KOPT-K1 (cell line): ENCODE measurements at regions not wholly inside any gene's neighbourhood (a gene's known extent, or its start where the extent isn't known, plus 50 kb on each side); places are given as distances from the start of the nearest gene placed in this dataset.
"Not testable (repeated sequence)": the region's sequence is repeated elsewhere in the genome, so short reads cannot be mapped to it uniquely, and the experiment has no call there.

Source experiments
- H3K27ac ChIP-seq: fragments of 200-600 bp; sonication (generic); 2 replicates; pipeline ENCODE4 v1.5.1; 2016; ENCODE audit warnings: antibody characterized with exemption, mild to moderate bottlenecking, low read depth, low read length; ENCODE audit not compliant: poor library complexity, severe bottlenecking
- H3K36me3 ChIP-seq: fragments of 200-600 bp; sonication (generic); 2 replicates; pipeline ENCODE4 v1.5.1; 2017; ENCODE audit warnings: antibody characterized with exemption, mild to moderate bottlenecking, low read length, moderate library complexity; ENCODE audit not compliant: insufficient read depth
- H3K9me3 ChIP-seq: fragments of 200-600 bp; sonication (generic); 2 replicates; pipeline ENCODE4 v1.5.1; 2017; ENCODE audit warnings: antibody characterized with exemption, low read length, mild to moderate bottlenecking; ENCODE audit not compliant: insufficient read depth, poor library complexity, severe bottlenecking

DNA sequence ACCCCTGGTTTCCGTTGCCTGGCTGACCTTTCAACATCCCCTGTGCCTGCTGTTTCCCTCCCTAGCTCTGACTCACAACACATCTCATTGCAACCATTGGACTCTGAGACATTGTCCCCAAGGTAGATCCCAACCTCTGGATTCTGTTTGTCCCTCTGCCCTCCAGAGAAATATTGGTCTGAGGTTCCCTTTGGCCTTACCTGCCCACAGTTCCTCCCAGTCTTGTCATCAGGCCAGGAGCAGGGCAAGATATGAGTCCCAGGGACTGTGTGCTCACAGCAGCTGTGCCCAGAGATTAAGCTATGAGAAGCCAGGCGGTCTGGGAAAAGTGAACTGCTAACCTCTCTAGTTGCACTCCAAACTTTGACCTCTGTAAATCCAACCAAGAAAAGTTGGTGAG lies 168.2 kb upstream of the NR2F2 start:
- H3K9me3 ChIP-seq = no peaks in the 10 kb centered on the region
- H3K27ac ChIP-seq = no peak overlapping the region
- H3K36me3 ChIP-seq = no peaks in the 10 kb centered on the region

DNA sequence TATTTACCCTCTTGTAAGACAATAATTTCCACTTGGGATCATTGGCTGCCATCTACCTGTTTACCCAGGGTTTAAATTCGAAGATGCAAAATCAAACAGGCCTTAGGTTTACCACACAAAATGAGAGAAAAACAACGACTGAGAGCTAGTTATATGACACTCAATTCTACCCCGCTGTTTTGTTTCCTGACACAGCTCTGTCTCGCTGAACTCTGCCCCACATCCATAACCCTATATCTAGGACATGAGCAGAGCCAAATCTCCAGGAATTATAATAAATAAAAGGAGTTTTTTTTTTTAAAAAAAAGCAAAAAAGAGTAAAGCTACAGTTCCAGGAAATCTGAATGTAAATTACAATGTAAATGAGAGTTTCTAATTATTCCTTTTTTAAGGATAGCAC lies 165.4 kb upstream of the NR2F2 start:
- H3K36me3 ChIP-seq = no peaks in the 10 kb centered on the region
- no peaks in the 10 kb centered on the region for H3K9me3 ChIP-seq
- H3K27ac ChIP-seq = no peak overlapping the region

- H3K9me3 ChIP-seq = no peaks in the 10 kb centered on the region
- no peaks in the 10 kb centered on the region for H3K36me3 ChIP-seq
- H3K27ac ChIP-seq = no peak overlapping the region
These were observed 164.7 kb upstream of the NR2F2 start for GRCh38 chr15:96165775-96166174.

GRCh38 chr15:96166223-96167200 lies 164.0 kb upstream of the NR2F2 start:
- Histone ChIP-seq H3K36me3 (no peaks in the 10 kb centered on the region), H3K9me3 (no peaks in the 10 kb centered on the region), H3K27ac (no peak overlapping the region)

- H3K36me3 ChIP-seq, H3K9me3 ChIP-seq, H3K27ac ChIP-seq: not testable (repeated sequence)
These were observed 159.9 kb upstream of the NR2F2 start for GRCh38 chr15:96170616-96170978.

- Histone ChIP-seq H3K9me3 (no peaks in the 10 kb centered on the region), H3K27ac (no peak overlapping the region), H3K36me3 (no peaks in the 10 kb centered on the region)
These were observed 159.3 kb upstream of the NR2F2 start for GRCh38 chr15:96170979-96171739.

DNA sequence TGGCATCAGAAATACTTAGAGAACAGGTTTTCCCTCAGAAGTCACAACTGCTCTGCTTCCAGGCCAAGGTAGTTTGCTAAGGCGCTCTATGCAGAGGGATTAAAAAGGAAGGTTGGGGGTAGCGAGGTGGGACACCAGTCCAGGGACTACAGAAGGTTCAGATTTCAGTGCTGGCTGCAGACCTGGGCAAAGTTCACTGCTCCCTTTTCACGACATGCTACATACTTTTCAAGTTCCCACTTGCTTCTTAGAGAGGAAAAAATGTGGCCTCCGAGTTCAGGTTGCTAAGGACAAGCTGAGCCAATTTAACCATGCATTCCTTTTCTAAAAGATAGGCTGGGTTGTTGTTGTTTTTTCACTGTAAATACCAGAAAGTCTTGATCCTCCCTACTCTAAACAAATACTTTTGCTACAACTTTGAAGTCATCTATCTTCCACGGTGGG lies 158.6 kb upstream of the NR2F2 start:
- Histone ChIP-seq H3K9me3 (no peaks in the 10 kb centered on the region), H3K27ac (no peak overlapping the region)

GRCh38 chr15:96172417-96172816 lies 158.1 kb upstream of the NR2F2 start:
- H3K9me3 ChIP-seq = no peaks in the 10 kb centered on the region
- H3K36me3 ChIP-seq = no peaks in the 10 kb centered on the region
- no peak overlapping the region for H3K27ac ChIP-seq

More for the DNA sequence above, 158.6 kb upstream of the NR2F2 start:
- no peaks in the 10 kb centered on the region for H3K36me3 ChIP-seq

DNA sequence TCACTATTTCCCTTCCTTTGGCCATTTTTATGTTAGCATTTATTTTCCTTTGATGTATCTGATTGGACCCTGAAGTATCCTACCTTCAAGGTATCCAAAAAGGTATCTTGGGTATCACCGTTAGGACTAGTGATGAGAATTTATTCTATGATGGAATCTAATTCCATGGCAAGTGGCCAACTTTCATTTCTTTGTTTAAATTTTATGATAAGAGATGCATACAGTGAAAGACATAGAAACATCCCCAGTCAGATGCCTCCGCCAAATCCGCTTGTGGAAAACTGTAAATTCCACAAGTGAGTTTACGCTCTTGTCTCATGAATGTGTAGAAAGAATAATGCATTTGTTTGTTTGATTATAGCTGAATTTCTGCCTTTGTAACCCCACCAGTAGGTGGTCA lies 153.7 kb upstream of the NR2F2 start:
- H3K9me3 ChIP-seq = no peaks in the 10 kb centered on the region
- no peaks in the 10 kb centered on the region for H3K36me3 ChIP-seq
- no peak overlapping the region for H3K27ac ChIP-seq

DNA sequence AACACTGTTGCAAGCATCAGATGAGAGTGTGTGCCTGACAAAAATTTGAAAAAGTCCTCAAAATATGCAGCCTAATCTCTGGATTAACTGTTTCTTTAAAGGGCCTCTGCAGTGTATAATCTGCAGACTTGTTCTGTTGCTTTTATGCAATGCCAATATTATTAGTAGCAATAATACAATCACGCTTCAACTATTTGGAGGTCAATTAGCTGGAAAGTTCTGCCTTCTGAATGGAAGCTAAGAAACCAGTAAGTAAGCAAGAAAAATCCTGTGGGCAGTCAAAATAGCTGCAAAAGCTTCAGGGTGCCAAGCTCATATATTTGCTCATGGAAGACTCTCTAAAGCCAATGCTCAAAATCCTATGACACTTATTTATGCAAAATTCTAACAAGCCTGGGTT lies 153.2 kb upstream of the NR2F2 start:
- Histone ChIP-seq H3K9me3 (no peaks in the 10 kb centered on the region), H3K36me3 (no peaks in the 10 kb centered on the region), H3K27ac (no peak overlapping the region)

DNA sequence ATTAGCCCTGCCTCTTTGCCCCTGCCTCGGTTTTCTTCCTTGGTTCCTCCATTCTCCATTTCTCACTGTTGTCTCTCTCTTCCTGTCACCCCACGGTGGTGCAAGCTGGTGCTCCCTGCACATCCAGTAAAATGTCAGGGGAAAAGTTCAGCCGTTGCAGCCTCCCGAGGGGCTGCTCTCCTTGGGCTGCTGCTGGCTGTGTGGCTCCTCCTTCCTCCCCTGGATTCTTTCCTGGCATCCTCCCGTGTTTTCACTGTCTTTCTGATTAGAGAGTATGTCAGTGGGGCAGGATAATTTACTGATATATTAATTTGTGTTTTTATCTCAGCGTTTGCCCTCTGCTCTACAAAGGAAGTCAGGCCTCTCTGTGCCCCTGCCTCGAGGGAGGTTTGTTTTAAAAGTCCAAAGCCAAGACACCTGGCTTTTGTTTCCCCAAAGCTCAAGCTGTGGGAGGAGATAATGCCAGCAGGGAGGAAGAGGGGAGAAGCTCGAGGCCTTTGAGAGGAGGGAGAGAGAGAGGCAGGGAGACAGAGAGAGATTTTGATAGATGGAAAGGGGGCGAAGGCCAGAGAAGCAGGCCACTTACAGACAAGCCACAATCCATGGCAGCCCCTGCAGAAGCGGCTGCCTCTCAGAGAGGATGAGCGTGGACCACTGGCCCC lies 150.3 kb upstream of the NR2F2 start:
- Histone ChIP-seq H3K9me3 (no peaks in the 10 kb centered on the region), H3K27ac (no peak overlapping the region), H3K36me3 (no peaks in the 10 kb centered on the region)

DNA sequence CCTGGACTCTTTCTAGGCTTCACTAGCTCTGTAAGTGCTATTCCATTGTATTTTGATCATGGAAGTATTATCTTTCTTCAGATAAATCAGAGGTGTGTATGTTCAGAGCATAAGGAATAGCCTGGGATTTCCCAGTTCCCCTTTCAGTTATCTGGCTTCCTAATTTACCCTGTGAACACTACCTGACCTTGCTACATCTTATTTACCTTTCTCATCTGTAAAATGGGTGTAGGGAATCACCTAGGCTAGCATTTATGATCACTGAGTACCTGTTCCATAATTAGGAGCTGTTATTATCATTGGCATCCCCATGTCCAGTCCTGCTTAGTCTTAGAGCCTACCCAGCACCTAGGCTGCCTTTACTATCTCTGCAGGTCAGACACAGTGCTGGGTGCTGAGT lies 149.3 kb upstream of the NR2F2 start:
- Histone ChIP-seq H3K9me3 (no peaks in the 10 kb centered on the region), H3K27ac (no peak overlapping the region), H3K36me3 (no peaks in the 10 kb centered on the region)

DNA sequence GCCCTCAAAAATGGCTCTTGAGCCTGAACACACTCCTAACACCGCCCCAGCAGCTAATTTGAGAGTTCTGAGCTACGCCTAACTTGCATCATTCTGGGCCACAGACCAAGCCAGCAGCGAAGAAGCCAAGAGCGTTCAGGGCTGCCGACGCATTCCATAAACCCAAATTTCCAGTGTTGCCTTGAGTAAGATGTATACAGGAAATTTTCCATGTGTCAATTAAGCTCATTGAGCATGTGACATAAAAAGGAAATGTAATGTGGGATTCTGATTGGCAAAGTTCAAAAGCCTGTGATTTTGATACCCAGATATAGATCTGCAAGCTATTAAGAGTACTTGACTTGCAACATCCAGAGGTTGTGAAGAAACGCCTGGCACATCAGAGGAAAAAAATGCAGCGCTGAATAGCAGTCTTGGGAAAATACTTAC lies 148.6 kb upstream of the NR2F2 start:
- no peak overlapping the region for H3K27ac ChIP-seq
- H3K9me3 ChIP-seq = no peaks in the 10 kb centered on the region
- no peaks in the 10 kb centered on the region for H3K36me3 ChIP-seq

DNA sequence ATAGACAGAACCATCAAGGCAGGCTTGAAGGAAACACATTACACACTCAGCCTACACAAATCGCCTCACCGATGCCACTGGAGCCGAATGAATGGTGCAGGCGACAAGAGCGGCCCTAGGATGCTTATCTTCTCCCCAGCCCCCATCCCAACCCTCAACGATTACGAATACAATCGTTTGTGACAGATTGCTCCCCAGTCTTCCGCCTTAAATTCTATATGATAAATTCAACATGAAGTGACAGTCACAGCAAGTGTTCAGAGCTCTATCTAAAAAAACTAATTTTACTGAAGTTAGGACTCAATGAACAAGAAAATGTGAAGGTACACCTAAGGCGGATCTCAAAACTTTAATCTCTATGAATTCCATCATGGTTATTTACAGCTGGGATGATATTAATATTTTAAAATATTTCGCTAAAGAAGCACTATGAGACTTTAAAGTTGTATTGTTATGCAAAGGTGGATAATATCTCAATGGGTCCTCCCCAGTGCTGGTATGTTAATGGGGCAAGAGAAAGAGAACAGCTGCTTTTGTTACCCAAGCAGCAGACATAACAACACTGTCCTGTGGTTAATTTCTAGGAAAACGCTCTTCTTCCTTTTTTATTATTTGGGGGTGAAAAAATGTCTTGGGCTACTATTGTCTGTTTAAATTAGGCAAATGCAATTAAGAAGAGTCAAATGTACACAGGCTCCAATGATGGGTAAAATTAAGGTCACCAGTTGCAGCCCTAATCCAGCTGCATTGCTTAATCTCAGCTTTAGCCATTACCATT lies 147.6 kb upstream of the NR2F2 start:
- no peak overlapping the region for H3K27ac ChIP-seq
- no peaks in the 10 kb centered on the region for H3K36me3 ChIP-seq
- H3K9me3 ChIP-seq = no peaks in the 10 kb centered on the region

- H3K36me3 ChIP-seq = no peaks in the 10 kb centered on the region
- H3K9me3 ChIP-seq = no peaks in the 10 kb centered on the region
- no peak overlapping the region for H3K27ac ChIP-seq
These were observed 147.0 kb upstream of the NR2F2 start for GRCh38 chr15:96183514-96183850.
